ENCODE measurements at regions not wholly inside any gene's neighbourhood (a gene's known extent, or its start where the extent isn't known, plus 50 kb on each side); places are given as distances from the start of the nearest gene placed in this dataset.

GRCh38 chr20:4401601-4402000 is 152.5 kb upstream of the ADRA1D start:
- H3K79me2 ChIP-seq (ENCODE audit: control insufficient read depth, insufficient read depth, low read length): no peaks in the 10 kb centered on the region
- H3K27ac ChIP-seq (ENCODE audit: insufficient read depth, low read length): no peak overlapping the region
- H3K4me2 ChIP-seq (ENCODE audit: extremely low read depth, insufficient read depth, low read length): no peak overlapping the region
- no peaks in the 10 kb centered on the region for H3K9me3 ChIP-seq (ENCODE audit: control insufficient read depth, insufficient read depth, low read depth, low read length)
- H3K4me3 ChIP-seq (replicated peaks in 1 of 4; ENCODE audit: control extremely low read depth in 1 of 4, insufficient read depth in 1 of 4, low read depth in 3 of 4, low read length in 4 of 4): no peak overlapping the region
- no peaks in the 10 kb centered on the region for H3K4me1 ChIP-seq (ENCODE audit: control insufficient read depth, extremely low read depth, insufficient read depth, low read length)
- H3K36me3 ChIP-seq (ENCODE audit: control insufficient read depth, insufficient read depth, low read length): no peaks in the 10 kb centered on the region
- TF ChIP-seq CTCF (conservative IDR thresholded peaks at IDR 0.05 in 1 of 2, IDR thresholded peaks at IDR 0.05 in 1 of 2; ENCODE audit: low read depth in 1 of 2, low read length in 2 of 2) (no peak), EZH2 (IDR thresholded peaks at IDR 0.05; ENCODE audit: low read length, missing control alignments) (no peak)
- H3K9ac ChIP-seq (ENCODE audit: insufficient read depth, low read length): no peak overlapping the region
- no peak overlapping the region for H2AFZ ChIP-seq (ENCODE audit: low read length)
- peak; percentile 82 to 85 for DNase-seq (ENCODE audit: low read depth in 2 of 2)
- H4K20me1 ChIP-seq (ENCODE audit: control insufficient read depth, extremely low read depth, insufficient read depth, low read length): no peaks in the 10 kb centered on the region
- H3K27me3 ChIP-seq (ENCODE audit: control insufficient read depth, insufficient read depth, low read length): no peaks in the 10 kb centered on the region

- no peak overlapping the region for H3K4me3 ChIP-seq (replicated peaks in 1 of 4; ENCODE audit: control extremely low read depth in 1 of 4, insufficient read depth in 1 of 4, low read depth in 3 of 4, low read length in 4 of 4)
- H3K9ac ChIP-seq (ENCODE audit: insufficient read depth, low read length): no peak overlapping the region
- H3K9me3 ChIP-seq (ENCODE audit: control insufficient read depth, insufficient read depth, low read depth, low read length): no peaks in the 10 kb centered on the region
- no peaks in the 10 kb centered on the region for H4K20me1 ChIP-seq (ENCODE audit: control insufficient read depth, extremely low read depth, insufficient read depth, low read length)
- no peaks in the 10 kb centered on the region for H3K36me3 ChIP-seq (ENCODE audit: control insufficient read depth, insufficient read depth, low read length)
- TF ChIP-seq CTCF (conservative IDR thresholded peaks at IDR 0.05 in 1 of 2, IDR thresholded peaks at IDR 0.05 in 1 of 2; ENCODE audit: low read depth in 1 of 2, low read length in 2 of 2): no peak
- TF ChIP-seq EZH2 (IDR thresholded peaks at IDR 0.05; ENCODE audit: low read length, missing control alignments): no peak
- H2AFZ ChIP-seq (ENCODE audit: low read length): no peak overlapping the region
- H3K27ac ChIP-seq (ENCODE audit: insufficient read depth, low read length): no peak overlapping the region
- H3K27me3 ChIP-seq (ENCODE audit: control insufficient read depth, insufficient read depth, low read length): no peaks in the 10 kb centered on the region
- DNase-seq (ENCODE audit: low read depth in 2 of 2): no peak
- no peaks in the 10 kb centered on the region for H3K4me1 ChIP-seq (ENCODE audit: control insufficient read depth, extremely low read depth, insufficient read depth, low read length)
- H3K79me2 ChIP-seq (ENCODE audit: control insufficient read depth, insufficient read depth, low read length): no peaks in the 10 kb centered on the region
- H3K4me2 ChIP-seq (ENCODE audit: extremely low read depth, insufficient read depth, low read length): no peak overlapping the region
Measured at GRCh38 chr20:4384961-4385360, 135.9 kb upstream of the ADRA1D start.

GRCh38 chr20:4383961-4384360 is 134.9 kb upstream of the ADRA1D start:
- DNase-seq (ENCODE audit: low read depth in 2 of 2): peak; percentile 47 to 63
- TF ChIP-seq CTCF (conservative IDR thresholded peaks at IDR 0.05 in 1 of 2, IDR thresholded peaks at IDR 0.05 in 1 of 2; ENCODE audit: low read depth in 1 of 2, low read length in 2 of 2): no peak
- TF ChIP-seq EZH2 (IDR thresholded peaks at IDR 0.05; ENCODE audit: low read length, missing control alignments): no peak
- H3K27me3 ChIP-seq (ENCODE audit: control insufficient read depth, insufficient read depth, low read length): no peaks in the 10 kb centered on the region
- H3K79me2 ChIP-seq (ENCODE audit: control insufficient read depth, insufficient read depth, low read length): no peaks in the 10 kb centered on the region
- no peak overlapping the region for H3K4me2 ChIP-seq (ENCODE audit: extremely low read depth, insufficient read depth, low read length)
- no peaks in the 10 kb centered on the region for H3K9me3 ChIP-seq (ENCODE audit: control insufficient read depth, insufficient read depth, low read depth, low read length)
- no peaks in the 10 kb centered on the region for H3K36me3 ChIP-seq (ENCODE audit: control insufficient read depth, insufficient read depth, low read length)
- H3K4me1 ChIP-seq (ENCODE audit: control insufficient read depth, extremely low read depth, insufficient read depth, low read length): no peaks in the 10 kb centered on the region
- H3K4me3 ChIP-seq (replicated peaks in 1 of 4; ENCODE audit: control extremely low read depth in 1 of 4, insufficient read depth in 1 of 4, low read depth in 3 of 4, low read length in 4 of 4): no peak overlapping the region
- no peak overlapping the region for H3K9ac ChIP-seq (ENCODE audit: insufficient read depth, low read length)
- no peak overlapping the region for H2AFZ ChIP-seq (ENCODE audit: low read length)
- no peaks in the 10 kb centered on the region for H4K20me1 ChIP-seq (ENCODE audit: control insufficient read depth, extremely low read depth, insufficient read depth, low read length)
- H3K27ac ChIP-seq (ENCODE audit: insufficient read depth, low read length): no peak overlapping the region

All from fibroblast of lung (primary cell).